ENCODE measurements at regions not wholly inside any gene's neighbourhood (a gene's known extent, or its start where the extent isn't known, plus 50 kb on each side); places are given as distances from the start of the nearest gene placed in this dataset.
"Not testable (repeated sequence)": the region's sequence is repeated elsewhere in the genome, so short reads cannot be mapped to it uniquely, and the experiment has no call there.

DNA sequence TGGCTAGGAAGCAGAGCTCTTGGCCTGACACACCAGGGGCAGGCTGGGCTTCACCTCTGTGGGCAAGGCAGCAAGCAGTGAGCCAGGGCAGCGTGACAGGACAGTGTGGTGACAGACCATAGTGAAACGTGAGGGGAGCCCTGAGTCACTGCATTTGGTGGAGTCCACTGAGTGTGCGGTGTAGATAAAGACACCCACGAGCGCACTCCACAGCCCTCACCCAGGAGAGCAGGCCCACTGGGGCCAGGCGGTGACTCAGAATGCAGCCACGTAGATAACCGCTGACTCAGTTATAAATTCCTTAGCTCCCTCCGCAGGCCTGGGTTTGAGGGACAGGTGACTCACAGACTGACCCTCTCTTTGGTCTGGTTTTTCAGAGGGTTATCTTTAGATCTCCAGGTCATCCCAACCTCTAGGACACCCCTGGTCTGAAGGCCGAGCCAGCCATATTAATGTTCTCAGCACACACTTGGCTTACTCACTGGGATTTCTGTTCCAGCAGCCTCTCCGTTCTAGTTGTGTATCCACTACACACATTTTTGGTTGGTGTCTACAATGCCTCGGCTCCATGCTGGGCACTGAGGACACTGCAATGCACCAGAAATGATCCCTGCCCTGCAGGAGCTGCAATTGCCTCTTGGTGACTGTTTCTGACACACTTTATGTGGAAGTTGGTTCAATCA is 90.2 kb upstream of the TSPAN2 start:
- no peak for DNase-seq

DNA sequence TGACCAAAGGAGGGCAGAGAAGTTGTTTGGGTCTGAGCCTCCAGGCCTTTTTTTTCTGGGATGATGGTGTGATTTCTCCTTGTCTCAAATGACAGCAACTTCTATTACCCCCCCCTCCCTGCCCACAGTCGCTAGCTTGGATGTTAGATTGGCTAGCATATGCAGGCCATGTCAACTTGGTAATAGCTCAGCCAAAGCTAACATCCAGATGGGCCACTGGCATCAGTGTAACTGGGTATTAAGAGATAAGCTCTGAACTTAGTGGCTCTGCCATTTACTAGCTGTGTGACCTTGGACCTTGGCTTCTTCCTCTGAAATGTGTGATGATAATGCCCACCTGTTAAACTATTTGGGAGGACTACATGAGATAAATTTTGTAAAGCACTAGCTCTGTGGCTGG is 86.9 kb upstream of the TSPAN2 start:
- DNase-seq: no peak

DNA sequence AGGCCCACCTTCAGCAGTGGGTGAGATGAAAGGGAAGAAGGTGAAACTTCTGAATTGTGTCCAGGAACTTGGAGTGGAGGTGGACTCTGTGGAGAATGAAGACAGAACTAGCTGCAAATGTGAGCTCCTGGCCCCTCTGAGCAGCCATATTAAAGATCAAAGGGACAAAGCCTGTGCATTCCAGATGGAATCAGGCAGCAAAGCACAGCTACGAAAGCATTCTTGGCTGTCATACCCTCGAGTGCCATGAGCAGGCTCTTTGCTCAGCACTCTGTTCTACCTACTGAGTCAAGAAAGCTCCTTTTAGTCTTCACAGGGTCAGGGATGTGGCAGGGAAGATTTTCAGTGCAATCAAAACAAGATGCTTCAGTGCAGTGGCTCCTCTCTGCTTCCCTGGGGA is 86.3 kb upstream of the TSPAN2 start:
- DNase-seq: no peak

DNA sequence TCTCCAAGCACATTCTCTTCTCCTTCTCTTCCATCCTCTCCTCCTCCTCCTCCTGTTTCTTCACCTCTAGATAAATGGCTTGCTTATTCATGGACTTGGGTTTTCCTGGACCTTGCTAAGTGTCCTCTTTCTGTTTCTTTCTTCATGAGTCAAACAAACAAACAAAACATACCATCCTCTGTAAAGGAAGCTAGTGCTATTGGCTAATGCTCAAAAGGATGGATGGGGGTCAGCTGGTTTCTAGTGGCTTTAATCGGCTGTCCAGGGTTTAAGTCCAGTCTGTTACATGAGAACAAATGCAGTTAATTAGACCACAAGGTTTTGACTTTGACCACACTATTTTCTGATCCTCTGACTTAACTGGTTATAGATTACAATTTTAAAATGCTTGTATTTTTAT is 83.8 kb upstream of the TSPAN2 start:
- no peak for DNase-seq

DNA sequence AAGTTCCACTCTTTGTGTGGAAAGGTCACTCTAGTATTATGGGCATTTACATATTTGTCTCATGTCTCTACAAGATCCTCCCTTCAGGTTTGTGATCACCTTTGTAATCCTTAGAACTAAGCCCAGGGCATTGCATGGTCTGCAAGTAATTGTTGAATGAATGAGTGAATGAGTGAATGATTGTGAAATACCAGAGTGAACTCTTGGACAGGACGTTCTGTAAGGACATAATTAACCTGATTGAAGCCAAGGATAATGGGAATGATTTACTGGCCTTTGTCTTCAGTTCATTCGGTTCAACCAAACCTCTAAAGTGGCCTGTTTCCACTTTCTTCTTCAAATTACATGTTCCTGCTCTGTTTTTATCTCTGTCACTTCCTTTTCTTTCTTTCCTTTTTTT is 83.0 kb upstream of the TSPAN2 start:
- no peak for DNase-seq

DNA sequence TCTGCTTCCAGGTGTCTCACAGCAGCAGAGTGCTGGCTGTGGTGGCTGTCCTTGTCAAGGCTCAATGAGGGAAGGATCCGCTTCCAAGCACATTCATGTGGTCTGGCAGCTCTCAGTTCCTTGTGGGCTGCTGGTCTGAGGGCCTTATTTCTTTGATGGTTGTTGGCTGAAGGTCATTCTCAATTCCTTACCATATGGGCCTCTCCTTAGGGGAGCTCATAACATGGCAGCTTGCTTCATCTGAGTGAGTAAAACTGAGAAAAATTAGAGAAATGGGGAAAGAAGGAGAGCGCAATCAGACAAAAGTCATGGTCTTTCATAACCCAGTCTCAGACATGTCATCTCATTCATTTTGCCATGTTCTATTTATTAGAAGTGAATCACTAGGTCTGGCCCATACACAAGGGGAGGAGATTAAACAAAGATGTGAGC is 81.7 kb upstream of the TSPAN2 start:
- DNase-seq: no peak

DNA sequence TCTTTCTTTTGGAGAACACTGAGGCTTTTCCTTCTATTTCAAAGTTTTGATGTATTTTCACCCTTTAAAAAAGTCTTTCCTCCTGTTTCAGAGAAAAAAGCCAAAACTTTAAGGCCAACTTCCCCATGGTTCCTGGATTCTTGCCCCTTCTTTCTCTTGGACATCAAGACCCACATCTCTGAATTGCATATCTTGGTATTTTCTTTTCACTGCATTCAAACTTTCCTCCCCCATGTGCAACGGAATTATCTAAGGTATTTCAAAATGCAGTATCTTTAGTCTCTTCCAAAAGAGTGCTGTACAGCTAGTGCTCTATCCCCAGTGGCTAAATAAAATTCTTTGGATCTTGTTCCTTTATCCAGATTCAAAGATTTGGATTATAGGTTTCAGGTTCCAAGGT is 81.1 kb upstream of the TSPAN2 start:
- DNase-seq: no peak

DNA sequence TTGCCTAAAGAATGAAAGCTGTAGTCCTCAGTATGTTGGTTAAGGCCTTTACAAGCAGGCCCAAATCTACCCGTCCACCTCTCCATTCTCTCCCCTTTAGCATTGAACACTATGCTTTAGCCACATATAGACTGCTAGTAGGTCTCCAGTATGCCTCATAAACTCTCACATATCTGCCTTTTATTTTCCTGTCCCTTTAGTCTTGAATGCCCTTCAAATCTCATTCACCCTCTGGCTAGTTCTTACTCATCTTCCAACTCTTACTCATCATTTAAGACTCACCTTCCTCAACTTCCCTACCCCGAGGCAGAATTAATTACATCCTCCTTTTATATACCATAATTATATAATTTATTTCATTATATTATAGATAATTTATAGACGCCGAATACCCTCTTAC is 78.7 kb upstream of the TSPAN2 start:
- no peak for DNase-seq

DNA sequence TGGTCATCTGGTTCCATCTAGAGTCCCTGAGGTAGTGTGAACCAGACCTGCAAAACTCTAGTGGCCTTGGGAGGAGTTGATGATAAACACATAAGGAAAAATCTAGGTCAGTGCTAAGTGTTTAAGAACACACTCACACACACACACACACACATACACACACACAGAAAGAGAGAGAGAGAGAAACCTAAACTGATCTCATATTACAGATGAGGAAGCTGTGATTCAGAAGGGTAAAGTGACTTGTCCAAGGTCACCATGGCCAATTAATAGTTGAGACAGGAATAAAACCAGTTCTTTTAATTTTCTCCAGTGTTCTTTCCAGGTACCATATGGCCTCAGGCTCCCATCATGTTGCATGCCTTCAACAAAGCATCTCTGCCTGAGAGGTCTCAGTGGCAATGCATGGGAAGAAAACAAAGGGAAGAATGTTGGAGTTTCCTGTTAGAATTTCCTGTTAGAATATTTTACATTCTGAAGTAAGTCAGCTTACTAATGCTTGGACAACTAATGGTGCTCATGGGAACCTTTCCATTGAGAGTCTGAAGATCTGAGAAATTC is 77.3 kb upstream of the TSPAN2 start:
- no peak for DNase-seq

DNA sequence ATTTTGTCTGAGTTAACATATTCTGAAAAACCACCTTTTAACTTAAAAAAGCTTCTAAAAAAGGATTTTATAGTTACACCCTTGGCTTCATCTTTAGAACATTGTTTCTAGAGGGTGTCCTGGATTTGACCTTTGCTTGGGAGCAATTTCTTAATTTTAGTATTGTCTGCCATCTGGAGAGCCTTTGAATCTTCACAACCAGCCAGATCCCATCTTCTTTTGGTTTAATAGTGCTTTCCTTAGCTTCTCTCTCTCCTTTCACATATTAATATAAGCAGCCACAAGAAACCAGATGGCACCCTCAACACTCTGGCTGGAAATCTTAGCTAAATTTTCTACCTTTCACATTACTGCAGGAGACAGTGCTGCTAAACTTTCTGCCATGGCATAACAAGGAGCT is 76.5 kb upstream of the TSPAN2 start:
- no peak for DNase-seq

DNA sequence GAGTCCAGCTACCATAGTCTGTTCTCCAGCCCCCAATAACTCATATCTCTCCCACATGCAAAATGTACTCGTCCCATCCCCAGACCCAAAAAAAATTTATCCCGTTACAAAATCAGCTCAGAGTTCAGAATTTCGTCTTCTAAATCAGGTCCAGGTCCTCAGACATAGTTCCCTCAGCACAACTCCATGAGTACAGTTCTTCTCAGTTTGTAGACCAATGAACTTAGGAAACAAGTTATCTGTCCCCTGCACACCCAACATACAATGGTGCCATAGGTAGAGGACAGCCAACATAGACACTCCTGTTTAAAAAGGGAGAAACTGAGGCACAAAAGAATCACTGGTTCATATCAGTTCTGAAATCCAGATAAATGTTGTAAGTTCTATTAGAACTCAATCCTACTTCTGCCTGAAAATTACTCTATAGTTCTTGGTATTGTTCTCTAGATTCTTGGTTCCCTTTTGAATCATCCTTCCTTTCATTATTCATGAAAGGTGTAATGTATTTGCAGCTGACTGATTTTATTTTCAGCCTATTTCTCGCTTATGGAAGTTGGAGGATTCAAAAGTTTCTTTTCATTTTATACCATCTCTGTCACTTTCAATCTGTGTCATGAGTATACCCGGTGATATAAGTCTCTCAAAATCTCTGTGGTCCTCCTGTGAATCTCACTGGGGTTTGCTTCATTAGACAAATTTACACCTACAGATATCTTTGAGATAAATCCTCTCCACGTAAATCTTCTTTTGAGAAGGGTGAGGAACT is 75.8 kb upstream of the TSPAN2 start:
- DNase-seq: no peak

DNA sequence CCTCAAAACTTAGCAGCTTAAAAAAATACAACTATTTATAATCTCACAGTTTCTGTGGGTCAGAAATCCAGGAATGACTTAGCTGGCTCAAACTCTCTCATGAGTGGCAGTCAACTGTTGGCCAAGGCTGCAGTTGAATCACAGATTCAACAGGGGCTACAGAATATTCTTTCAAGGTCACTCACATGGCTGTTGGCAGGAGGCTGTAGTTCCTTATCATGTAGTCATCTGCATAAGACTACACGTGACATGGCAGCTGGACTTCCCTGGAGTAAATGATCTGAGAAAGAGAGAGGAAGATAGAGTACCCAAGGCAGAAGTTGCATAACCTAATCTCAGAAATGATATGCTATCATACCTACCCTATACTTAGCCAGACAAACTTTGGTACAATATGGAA is 75.2 kb upstream of the TSPAN2 start:
- DNase-seq: no peak

DNA sequence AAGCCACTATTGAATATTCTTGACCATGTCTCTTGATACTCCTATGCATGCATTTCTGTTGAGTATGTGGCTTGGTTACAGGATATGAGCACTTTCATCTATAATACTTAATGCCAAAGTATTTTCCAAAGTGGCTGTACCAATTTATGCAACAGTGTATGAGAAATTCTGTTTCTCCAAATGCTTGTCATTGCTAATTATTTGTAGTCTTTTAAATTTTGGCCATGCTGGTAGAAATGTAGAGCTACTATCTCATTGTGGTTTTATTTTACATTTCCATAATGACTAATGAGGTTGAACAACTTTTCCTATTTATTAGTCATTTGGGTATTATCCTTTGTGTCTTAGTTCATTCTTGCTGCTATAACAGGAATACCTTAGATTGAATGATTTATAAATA is 71.4 kb upstream of the TSPAN2 start:
- no peak for DNase-seq

DNA sequence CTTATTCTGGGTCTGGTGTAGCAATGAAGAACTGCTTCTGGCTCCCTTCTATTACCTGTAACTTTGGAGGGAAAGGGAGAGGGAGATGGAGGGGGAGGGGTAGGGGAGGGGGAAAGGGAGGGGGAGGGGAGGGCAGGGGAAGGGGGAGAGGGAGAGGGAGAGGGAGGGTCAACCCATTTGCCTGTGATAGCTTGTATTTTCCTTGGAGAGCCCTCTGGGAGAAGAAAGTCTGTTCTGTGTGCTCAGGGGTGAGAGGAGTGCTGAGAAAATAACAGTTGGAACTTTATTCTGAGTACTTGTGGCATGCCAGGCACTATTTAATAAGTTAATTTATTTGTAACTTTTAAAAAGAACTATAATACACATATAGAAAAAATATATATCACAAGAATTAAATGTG is 70.7 kb upstream of the TSPAN2 start:
- DNase-seq: no peak

DNA sequence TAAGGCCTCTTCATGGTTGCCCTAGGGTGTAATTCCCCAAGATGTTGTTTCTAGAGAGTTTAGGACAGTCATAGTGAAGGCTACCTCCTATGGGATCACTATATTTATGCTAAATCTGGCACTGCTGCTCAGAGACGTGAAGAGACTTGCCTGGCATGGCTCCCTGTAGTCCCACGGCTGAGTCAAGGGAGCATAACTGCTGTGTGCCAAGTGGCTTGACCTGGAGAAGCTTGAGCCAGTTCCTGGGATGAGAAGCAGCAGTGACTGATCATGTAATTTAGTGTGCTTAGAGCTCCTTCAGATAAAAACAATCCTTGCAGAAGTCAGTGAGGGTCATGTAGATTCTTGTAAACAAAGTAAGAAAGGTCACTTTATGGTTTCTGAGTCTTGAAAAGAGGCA is 68.9 kb upstream of the TSPAN2 start:
- no peak for DNase-seq

DNA sequence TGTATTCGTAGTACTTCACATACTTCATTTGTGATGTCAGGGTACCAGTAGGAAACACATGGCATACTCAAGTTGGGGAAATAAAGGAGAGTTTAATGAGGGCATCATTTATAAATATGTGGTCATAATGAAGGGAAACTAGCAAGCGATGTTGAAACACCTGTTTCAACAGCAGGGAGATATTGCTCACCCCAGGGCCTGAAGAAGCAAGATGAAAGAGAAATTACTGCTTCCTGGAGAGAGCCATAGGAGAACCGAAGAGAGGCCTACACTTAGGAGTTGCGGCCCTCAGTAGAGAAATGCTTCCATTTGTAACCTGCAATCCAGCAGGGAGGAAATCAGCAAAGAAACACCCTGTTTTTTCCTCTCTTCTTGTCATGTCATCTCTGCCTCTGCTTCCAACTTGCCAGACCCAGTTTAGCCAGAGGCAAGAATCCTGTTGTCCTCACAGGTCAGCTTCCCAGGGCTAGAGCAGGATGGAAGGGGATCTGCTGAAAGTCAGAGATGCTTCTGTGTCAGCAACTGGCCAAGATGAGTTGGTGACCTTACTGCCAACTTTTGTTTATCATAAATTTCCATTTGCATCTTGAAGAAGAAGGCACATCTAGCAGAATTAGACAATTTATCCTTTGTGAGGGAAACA is 67.6 kb upstream of the TSPAN2 start:
- no peak for DNase-seq

DNA sequence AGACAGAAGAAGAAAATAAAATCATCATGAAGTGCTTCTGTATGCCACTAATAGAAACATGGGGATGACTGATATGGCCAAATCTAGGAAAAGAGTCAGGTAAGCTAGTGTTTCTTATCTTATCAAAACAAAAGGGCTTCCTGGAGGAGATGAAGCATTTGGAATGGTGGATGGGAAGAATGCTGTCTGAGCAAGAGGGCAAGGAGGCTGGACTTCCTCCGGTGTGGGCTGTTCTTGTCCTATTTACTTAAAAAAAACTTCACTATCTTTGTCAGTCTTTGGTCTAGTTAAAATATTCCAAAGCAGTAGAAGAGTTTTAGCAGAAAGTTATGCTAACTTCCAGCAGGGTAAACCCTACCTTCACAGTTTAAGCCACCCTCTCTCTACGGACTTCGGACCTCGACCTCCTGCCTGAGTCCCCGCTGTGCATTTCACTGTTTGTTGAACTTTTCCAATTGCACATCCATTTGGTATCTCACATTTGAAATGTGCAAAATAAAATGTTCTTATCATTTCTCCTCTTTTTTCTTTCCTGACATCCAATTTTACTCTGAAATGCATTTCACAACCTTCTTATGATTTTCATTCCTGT is 64.8 kb upstream of the TSPAN2 start:
- DNase-seq: no peak

DNA sequence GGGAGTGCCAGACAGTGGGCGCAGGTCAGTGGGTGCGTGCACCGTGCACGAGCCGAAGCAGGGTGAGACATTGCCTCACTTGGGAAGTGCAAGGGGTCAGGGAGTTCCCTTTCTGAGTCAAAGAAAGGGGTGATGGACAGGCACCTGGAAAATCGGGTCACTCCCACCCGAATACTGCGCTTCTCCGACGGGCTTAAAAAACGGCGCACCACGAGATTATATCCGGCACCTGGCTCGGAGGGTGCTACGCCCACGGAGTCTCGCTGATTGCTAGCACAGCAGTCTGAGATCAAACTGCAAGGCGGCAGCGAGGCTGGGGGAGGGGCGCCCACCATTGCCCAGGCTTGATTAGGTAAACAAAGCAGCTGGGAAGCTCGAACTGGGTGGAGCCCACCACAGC is 58.6 kb upstream of the TSPAN2 start:
- DNase-seq: not testable (repeated sequence)

DNA sequence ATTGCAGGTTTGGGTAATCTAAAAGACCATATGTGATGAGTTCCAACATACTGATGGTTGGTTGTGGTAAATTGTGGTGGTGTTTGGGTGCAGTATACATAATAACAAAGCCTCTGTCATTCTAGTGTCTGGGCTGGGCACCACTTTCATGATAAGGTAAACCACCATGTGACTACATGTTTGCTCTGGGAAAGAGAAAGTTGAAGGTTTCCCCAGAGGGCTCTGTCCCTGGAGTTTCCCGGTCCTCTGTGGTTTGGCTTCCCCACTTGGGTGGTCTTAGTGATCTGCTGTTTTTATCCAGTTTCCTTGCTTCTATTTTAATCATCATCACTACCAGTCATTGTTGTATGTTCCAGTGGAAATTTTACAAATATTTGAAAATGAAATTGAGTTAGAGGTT is 55.9 kb upstream of the TSPAN2 start:
- no peak for DNase-seq

DNA sequence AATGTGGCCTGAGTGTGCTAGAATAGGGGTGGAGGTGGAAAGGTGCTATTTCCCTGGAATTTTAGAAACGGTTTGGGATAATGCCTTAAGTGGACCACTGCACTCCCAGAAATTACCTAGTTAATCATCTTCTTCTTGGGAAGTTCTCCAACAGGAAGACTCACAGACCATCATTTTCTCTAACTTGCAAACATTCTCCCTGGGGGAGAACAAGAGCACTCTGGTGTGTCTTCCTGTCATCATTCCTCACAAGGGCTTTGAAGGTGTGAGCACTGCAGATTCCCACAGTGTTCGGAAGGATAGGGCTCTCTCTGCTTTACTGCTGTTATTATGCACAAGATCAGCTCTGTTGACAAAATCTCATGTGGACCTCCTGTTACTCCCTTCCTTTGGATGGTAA is 54.9 kb upstream of the TSPAN2 start:
- DNase-seq: no peak

DNA sequence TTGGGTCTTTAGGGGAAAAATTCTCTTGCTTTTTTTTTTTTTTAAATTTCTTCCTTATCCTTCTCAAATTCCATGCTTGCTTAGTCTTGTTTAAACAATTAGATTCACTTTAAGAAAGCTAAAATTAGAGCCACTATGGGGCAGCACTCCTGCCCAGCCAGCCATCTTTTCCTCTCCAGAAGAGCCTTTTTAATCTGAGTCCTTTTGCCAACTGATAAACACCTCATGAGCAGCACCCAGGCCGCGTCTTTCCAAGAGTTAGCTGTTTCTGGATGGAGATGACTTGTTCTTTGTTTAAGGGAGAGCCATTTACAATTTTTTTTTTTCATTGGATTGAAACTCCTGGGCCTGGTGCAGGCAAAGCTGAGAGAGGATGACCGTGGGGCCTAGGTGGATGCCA is 53.3 kb upstream of the TSPAN2 start:
- no peak for DNase-seq

DNA sequence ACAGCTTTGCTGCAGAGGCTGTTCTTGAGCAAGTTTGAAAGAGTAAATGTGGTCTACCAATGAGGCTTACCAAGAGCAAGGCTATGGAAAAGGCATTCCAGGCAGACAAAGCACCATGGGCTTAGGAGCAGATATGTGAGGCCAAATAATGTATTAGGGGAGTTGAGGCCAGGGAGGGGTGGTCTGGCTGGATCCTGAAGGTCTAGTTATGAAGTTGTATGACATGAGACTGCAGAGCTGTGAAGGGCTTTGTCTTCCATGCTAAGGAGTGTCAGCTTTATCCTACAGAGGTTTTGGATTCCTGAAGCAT is 51.8 kb upstream of the TSPAN2 start:
- no peak for DNase-seq

DNA sequence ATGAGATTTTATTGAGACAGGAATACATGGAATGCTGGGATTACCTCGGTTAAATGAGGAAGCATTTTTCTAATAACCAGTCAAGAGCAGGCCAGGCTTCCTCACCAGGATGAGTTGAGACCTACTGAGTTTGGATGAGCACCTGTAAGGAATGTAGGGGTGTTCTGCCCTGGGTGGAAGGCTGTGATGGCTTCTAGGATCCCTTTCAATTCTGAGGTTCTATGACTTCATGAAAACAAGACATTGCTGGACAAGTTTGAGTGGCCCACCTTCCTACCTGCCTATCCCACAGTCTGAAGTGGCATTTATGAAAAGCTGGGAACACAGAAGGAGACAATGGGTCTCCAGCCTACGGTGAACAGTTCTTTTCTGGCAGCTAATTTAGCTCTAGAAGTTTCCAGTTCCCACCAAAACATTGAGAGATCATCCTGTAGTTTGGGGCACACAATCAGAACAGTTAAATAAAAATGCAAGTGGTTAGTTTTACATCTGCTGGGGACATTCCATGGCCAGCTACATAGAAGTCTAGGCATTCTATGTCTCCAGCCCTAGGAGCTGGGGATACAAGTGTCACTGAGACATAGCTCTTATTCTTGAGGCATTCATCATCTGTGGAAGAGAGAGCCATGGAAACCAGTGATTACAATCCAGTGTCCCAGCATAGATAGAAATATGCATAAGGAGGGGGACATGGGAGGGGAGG is 51.3 kb upstream of the TSPAN2 start:
- no peak for DNase-seq
